ENCODE measurements at regions not wholly inside any gene's neighbourhood (a gene's known extent, or its start where the extent isn't known, plus 50 kb on each side); places are given as distances from the start of the nearest gene placed in this dataset.

DNA sequence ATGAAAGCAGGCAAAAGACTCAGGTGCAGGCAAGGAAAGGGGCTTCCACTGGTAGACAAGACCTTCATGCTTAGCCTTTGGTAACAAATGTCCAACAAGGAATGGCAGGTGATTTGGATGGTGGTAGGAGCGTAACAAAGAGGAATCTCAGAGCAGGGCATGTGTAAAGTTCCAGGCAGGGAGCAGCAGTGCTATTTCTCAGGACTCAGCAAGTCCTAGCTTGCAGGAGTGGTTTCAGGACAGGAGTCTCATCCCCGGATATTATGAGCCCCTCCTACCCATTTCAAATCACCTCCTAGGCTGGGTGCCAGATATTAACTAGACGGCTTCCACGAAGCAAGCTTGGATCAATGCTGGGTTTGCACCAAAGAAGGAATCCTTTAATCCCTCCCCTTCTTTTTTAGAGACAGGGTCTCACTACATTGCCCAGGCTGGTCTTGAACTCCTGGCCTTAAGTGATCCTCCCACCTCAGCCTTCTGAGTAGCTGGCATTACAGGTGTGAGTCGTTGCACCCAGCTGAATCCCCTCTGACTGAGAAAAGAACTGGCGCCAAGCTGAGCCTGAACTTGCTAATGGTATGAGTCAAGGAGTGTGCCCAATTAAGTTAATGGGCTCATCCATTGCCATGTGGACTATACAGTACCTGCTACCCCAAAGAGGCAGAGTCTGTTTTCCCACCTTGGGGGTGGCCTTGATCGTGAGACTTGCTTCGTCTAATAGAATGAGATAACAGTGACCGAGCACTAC is 190.3 kb downstream of the ARL4C start:
- DNase-seq (ENCODE audit: low read depth): no peak

DNA sequence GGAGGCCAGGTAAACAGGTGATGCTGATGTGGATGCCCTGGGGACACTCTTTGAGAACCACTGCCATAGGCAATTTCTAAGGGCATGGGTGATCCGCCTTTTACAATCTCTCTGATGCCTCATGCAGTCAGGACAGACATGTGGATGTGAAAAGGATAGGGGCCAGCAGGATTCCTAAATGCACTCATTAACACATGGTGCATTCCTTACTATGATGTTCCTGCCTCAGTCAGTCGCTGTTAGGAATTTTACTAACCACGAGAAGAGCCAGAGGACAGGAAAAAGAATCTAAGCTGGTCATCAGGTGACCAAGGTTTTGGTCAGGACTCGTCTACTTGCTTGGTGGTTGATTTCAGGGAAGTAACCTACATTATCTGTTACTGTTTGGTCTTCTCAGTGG is 191.0 kb downstream of the ARL4C start:
- DNase-seq (ENCODE audit: low read depth): no peak

- no peak for DNase-seq (ENCODE audit: low read depth)
These were observed 191.9 kb downstream of the ARL4C start for GRCh38 chr2:234304950-234305349.

DNA sequence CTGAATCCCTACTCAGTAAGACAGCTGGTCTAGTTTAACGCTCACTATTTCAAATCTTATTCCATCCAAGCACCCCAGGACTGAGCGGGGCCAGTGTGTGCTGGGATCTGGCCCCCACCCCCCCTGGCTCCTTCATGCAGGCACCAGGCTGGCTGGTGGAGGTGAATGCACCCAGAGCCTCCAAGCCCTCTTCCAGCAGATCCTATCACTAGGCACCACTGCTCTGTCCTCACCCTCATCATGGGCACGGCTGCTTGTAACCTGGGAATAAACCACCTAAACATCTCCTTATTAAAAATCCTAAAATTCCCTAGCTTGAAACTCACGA is 194.3 kb downstream of the ARL4C start:
- no peak for DNase-seq (ENCODE audit: low read depth)

- no peak for DNase-seq (ENCODE audit: low read depth)
These were observed 195.7 kb downstream of the ARL4C start for GRCh38 chr2:234300932-234301823.

GRCh38 chr2:234300391-234300925 is 196.4 kb downstream of the ARL4C start:
- no peak for DNase-seq (ENCODE audit: low read depth)

DNA sequence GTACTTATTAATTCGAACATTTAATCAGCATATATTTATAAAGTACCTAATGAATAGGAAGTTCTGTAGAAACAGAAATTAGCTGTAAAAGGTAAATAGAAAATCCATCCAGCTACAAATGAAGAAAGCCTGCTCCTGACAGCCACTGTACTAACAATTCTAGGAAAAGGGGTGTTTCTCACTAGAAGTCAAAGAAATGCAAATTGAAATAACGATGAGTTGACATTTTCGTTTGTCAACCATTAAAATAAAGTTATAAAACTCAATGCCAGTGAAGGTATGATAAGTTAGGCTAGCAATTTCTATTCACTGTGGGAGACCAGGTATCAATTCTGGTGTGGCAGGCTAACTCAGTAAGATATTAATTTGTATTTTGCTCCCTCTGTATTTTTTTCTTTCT is 198.0 kb downstream of the ARL4C start:
- no peak for DNase-seq (ENCODE audit: low read depth)

- no peak for DNase-seq (ENCODE audit: low read depth)
These were observed 199.9 kb downstream of the ARL4C start for GRCh38 chr2:234296991-234297390.

DNA sequence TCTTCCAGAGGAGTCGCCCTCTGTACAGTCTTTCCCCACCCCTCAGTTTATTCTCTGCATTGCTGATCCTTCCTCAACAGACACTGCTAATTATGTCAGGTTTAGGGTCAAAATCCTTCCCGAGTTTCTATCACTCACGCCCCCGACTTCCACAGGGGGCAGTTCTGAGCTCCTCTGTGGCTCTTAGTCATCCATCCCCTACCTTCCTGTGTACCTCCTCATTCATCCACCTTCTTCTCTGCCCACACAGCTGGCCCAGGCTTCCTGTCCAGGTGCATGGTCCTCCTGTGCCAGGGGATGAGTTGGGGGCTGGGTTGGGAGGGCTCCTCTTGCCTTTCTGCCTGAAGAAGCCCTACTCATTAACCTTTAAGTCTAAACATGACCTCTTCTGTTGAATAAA is 202.9 kb downstream of the ARL4C start:
- DNase-seq (ENCODE audit: low read depth): no peak

GRCh38 chr2:234292962-234293243 is 204.0 kb downstream of the ARL4C start:
- no peak for DNase-seq (ENCODE audit: low read depth)

DNA sequence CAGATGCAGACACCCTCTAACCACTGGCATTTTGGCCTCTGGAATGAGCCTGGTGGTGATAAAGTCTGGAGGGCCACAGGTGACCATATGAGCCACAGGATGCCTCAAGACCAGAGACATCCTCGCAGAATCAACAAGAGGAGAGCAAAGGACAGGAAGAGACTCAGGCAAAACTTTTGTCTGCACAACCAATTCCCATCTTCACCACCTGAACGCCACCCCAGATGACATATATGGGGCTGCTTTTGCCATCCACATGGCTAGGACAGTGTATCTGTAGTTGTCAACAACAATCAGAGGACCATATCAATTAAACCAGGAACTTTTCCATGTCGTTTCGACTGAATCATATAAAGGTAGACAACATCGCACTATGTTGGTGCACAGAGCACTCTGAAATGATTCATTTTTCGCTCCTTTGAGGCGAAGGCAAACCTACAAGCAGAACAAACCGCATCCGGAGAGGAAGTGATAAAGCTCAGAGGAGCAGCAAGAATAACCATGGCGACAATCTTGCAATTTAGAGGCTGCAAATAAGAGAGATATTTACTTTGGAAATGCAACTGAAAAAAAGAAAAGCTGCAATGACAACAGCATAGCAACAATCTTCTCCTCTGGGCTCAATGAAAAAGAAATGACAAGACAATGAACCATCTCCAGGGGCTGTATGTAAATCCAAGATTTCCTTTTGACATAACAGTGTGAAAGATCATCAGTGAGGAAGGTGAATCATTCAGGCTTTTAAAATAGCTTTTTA is 204.5 kb downstream of the ARL4C start:
- no peak for DNase-seq (ENCODE audit: low read depth)

- peak; percentile 51 for DNase-seq (ENCODE audit: low read depth)
These were observed 205.1 kb downstream of the ARL4C start for GRCh38 chr2:234291765-234292204.

DNA sequence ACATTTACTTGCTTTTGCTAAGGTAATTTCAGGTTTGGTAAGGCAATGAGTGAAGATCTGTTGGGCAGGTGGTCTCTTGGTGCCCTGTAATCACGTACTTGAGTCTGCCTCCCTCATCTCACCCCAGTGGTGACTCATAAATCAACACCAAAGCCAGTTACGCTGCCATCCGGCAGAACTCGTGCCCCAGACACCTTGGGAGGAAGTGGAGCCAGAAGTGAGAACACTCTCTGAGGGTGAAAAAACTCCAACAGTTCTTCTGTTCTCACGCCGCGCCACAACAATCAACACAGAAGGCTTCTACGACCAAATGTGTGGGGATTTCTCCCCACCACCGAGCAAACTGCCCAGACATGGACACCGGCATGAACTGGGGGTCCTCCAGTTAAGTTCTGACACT is 206.2 kb downstream of the ARL4C start:
- DNase-seq (ENCODE audit: low read depth): no peak

GRCh38 chr2:234289834-234290590 is 206.9 kb downstream of the ARL4C start:
- DNase-seq (ENCODE audit: low read depth): peak; percentile 69

DNA sequence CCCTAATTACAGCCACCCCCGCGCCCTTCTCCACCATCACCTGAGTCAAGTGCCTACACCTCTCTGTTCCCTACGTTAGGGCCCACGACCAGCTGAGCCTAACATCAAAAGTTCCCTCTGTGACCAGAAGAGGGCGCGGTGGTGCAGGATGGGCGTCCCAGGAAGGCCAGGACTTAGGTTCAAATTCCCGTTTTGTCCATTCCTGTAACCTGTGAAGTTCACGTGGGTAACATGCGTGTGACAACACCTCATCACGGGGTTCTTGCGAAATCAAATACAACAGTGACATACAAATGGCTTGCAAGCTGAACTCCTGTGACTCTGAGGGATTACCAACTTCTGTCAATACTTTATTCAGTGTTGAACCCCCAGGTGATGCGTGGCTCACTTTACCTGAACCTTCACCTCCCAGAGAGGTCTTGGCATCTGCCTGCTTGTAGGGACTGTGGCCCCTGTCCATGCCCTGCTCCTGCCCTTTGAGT is 207.9 kb downstream of the ARL4C start:
- peak; percentile 31 for DNase-seq (ENCODE audit: low read depth)

DNA sequence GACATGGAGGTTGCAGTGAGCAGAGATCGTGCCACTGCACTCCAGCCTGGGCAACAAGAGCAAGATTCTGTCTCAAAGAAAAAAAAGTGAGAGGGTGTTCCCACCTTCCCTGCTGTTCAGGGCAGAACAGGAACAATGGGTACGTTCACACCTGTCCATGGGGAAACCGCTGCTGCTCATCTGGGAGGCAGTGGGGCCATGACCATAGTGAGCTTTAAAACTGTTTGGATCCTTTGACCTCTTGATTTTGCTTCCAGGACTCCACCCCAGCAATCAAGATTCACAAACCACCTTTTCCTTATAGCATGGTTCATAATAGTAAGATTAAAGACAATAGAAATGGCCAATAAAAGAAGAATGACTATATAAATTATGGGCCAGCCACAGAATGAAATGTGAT is 209.2 kb downstream of the ARL4C start:
- no peak for DNase-seq (ENCODE audit: low read depth)

GRCh38 chr2:234286956-234287355 is 209.9 kb downstream of the ARL4C start:
- DNase-seq (ENCODE audit: low read depth): no peak

DNA sequence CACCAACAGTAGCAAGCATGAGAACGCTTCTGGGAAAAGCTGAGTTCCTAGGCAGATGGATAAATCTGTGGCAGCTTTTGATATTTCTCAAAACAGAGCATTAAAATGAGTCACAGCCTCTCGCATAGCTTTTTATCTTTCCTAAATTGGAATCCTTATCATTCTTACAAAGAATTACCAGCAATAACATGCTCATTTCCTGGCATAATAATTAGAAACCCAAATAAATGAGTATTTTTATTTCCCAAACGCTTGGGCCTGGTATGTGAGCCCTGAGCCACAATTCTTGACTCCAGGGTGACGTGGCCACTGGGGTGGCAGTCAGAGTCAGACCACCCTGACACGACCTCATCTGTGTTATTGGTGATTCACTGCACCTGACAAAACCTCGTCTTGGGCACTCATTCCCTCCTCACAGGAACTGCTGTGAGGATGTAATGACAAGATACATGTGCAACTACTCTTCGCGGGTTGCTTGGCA is 210.7 kb downstream of the ARL4C start:
- no peak for DNase-seq (ENCODE audit: low read depth)

DNA sequence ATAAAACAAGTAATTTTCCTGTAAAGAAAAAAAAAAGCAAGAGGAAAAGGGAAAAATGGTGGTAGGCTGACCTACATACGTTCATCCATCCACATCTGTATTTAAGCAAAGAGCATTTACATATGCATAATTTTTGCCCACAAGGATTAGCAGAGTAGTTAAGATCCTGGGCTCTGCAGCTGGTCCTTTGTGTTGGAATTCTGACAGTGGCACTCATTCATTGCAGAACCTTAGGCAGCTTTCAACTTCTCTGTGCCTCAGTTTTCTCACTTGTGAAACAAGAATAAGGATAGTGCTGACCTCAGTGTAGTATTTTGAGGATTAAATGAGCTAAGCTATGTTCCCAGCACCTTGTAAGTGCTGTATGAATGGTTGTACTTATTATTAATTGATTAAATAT is 211.3 kb downstream of the ARL4C start:
- no peak for DNase-seq (ENCODE audit: low read depth)

DNA sequence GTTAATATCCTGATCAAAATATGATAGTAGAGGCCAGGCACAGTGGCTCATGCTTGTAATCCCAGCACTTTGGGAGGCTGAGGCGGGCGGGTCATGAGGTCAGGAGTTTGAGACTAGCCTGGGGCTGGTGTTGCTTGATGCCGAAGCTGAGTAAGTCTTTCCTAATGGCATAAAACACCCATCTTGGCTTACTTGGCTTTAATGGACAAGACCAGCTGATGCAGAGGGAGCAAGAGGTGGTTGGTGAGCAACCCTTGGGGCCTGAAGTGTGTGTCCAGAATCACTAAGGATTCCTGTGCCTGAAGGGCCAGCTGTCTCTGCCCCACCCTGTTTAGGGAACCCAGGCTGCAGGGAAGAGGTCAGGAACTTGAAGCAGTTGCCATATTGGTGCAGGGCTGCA is 217.2 kb downstream of the ARL4C start:
- DNase-seq (ENCODE audit: low read depth): no peak

DNA sequence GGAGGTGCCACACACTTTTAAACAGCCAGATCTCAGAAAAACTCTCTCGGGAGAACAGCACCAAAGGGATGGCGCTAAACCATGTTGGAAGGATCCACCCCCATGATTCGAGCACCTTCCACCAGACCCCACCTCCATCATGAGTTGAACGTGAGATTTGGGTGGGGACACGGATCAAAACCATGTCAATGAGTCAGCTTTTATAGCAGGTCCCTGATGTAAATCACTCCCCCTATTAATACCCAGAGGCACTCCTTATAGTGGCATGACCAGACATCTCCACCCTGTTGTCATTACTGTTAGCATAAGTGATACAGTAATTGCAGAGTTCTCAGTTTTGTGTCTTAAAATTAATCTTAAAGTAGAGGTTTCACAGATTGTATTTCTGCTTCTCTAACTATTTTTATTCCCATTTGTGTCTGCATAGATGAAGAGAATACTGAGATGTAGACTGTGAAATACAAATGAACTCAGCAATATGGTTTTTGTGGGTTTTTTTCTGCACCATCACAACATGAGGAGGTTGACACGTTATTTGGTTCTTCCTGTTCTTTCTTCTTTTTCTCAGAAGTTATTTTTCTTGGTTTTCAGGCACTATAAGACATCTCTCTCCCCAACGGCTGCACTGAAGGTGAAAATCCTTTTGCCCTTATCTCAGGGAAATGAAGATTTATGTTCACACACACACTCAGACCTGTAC is 218.2 kb downstream of the ARL4C start:
- no peak for DNase-seq (ENCODE audit: low read depth)
